Breast epithelium (tissue), 4 donors: ENCODE measurements at regions not wholly inside any gene's neighbourhood (a gene's known extent, or its start where the extent isn't known, plus 50 kb on each side); places are given as distances from the start of the nearest gene placed in this dataset.

Source experiments
- DNase-seq, 2 donors: peaks; one replicate each; pipeline ENCODE4 v3.0.0-alpha.2; 2019; ENCODE audit warnings: low spot score in 2 of 2
- H3K27ac ChIP-seq, 2 donors: fragments of 200-600 bp; sonication (generic) in 1 of 2; one replicate each; pipeline ENCODE4 v1.5.1; 2016 to 2019; ENCODE audit warnings: mild to moderate bottlenecking in 1 of 2
- H3K27me3 ChIP-seq, 2 donors: fragments of 200-600 bp; sonication (generic) in 1 of 2; one replicate each; pipeline versions ENCODE4 v1.5.1 to v1.6.0; 2017 to 2019; ENCODE audit warnings: control low read depth in 1 of 2, mild to moderate bottlenecking in 1 of 2
- H3K36me3 ChIP-seq: fragments of 200-600 bp; one replicate; pipeline ENCODE4 v1.5.1; 2019
- H3K4me1 ChIP-seq, 2 donors: fragments of 200-600 bp; sonication (generic); one replicate each; pipeline ENCODE4 v1.5.1; 2016 to 2019; ENCODE audit warnings: control low read depth in 1 of 2
- H3K4me3 ChIP-seq, 3 donors: fragments of 200-600 bp; sonication (generic); 1 replicate in 2 of 3; 2 replicates in 1 of 3; pipeline ENCODE4 v1.5.1; 2016 to 2019; ENCODE audit warnings: mild to moderate bottlenecking in 3 of 3, moderate library complexity in 2 of 3
- H3K9me3 ChIP-seq, 2 donors: fragments of 200-600 bp; sonication (generic) in 1 of 2; one replicate each; pipeline ENCODE4 v1.5.1; 2016 to 2019; ENCODE audit warnings: control low read depth in 1 of 2
- CTCF ChIP-seq, 3 donors: fragments of 450-650 bp; IDR thresholded peaks; one replicate each; pipeline ENCODE4 v1.5.1; 2016 to 2017; ENCODE audit warnings: antibody characterized with exemption in 3 of 3, mild to moderate bottlenecking in 3 of 3, moderate library complexity in 3 of 3
- POLR2A ChIP-seq: fragments of 450-650 bp; IDR thresholded peaks from one replicate; pipeline ENCODE4 v1.6.1; 2016; ENCODE audit warnings: antibody characterized with exemption, mild to moderate bottlenecking, moderate library complexity
- POLR2AphosphoS5 ChIP-seq, 3 donors: sonication (generic); formaldehyde crosslinking; IDR thresholded peaks; one replicate each; pipeline ENCODE4 v1.6.1; 2017; ENCODE audit warnings: antibody characterized with exemption in 3 of 3
- intact Hi-C: fragments of 100-400 bp; cut with DNase I; formaldehyde crosslinking; loops from one replicate; pipeline ENCODE4 v1.15.1; 2023; ENCODE audit warnings: low total_unique reads

GRCh38 chr15:46146915-46147314, 512.1 kb downstream of the SQOR start:
- intact Hi-C loops = no loop called here
- no peaks in the 10 kb centered on the region for H3K36me3 ChIP-seq
- H3K4me3 ChIP-seq = no peak overlapping the region
- H3K9me3 ChIP-seq = peaks cover 8 to 27% of the 10 kb centered on the region in 2 donors
- no peaks in the 10 kb centered on the region for H3K27me3 ChIP-seq
- TF ChIP-seq CTCF (IDR thresholded peaks at IDR 0.05) (no peak), POLR2A (no peak), POLR2AphosphoS5 (IDR thresholded peaks at IDR 0.05) (no peak)
- no peak for DNase-seq
- no peak overlapping the region for H3K27ac ChIP-seq
- H3K4me1 ChIP-seq = no peaks in the 10 kb centered on the region

GRCh38 chr15:46151786-46152185, 517.0 kb downstream of the SQOR start:
- H3K36me3 ChIP-seq = no peaks in the 10 kb centered on the region
- no peak for TF ChIP-seq POLR2A
- TF ChIP-seq CTCF (IDR thresholded peaks at IDR 0.05) = no peak
- TF ChIP-seq POLR2AphosphoS5 (IDR thresholded peaks at IDR 0.05) = no peak
- no peak overlapping the region for H3K4me3 ChIP-seq
- H3K27ac ChIP-seq = no peak overlapping the region
- intact Hi-C loops = no loop called here
- peaks cover 6 to 8% of the 10 kb centered on the region in 2 donors for H3K9me3 ChIP-seq
- H3K4me1 ChIP-seq = no peaks in the 10 kb centered on the region
- H3K27me3 ChIP-seq = no peaks in the 10 kb centered on the region
- no peak for DNase-seq

DNA sequence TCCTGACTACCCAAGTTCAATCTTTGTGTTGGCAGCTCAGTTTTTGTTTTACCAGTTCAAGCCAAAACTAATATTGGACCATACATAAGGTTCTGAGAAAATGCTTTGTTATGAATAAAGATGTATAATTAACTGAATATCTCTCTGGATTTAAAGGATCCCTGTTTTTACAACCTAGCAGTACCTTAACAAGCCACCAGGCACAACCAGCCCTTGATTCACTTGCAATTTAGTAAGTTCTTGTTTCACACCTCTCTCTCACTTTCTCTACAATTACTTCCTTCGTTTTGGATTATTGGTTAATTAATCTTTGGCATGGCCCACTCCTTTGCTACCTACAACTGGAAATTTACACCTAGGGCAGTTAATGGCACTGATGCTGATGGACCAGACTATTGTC, 531.9 kb downstream of the SQOR start:
- Histone ChIP-seq H3K27me3 (no peaks in the 10 kb centered on the region), H3K36me3 (no peaks in the 10 kb centered on the region), H3K4me3 (no peak overlapping the region), H3K27ac (no peak overlapping the region), H3K4me1 (no peaks in the 10 kb centered on the region), H3K9me3 (peaks cover 3 to 24% of the 10 kb centered on the region in 2 donors)
- DNase-seq = no peak
- intact Hi-C loops = no loop called here
- no peak for TF ChIP-seq POLR2A
- TF ChIP-seq CTCF (IDR thresholded peaks at IDR 0.05) = no peak
- no peak for TF ChIP-seq POLR2AphosphoS5 (IDR thresholded peaks at IDR 0.05)

DNA sequence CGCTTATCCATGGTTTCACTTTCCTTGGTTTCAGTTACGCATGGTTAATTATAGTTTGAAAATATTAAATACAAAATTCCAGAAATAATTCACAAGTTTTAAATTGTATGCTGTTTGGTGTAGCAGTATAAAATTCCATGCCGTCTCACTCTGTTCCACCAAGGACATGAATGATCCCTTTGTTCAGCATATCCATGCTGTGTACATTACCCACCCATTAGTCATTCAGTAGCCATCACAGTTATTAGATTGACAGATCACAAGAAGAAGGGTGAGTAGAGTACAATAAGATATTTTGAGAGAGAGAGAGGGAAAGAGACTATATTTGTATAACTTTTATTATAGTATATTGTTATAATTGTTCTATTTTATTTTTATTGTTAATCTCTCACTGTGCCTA, 535.5 kb downstream of the SQOR start:
- Histone ChIP-seq H3K36me3 (no peaks in the 10 kb centered on the region), H3K9me3 (peaks cover 3 to 19% of the 10 kb centered on the region in 2 donors), H3K27me3 (no peaks in the 10 kb centered on the region), H3K4me1 (no peaks in the 10 kb centered on the region), H3K27ac (no peak overlapping the region), H3K4me3 (no peak overlapping the region)
- intact Hi-C loops = no loop called here
- TF ChIP-seq CTCF (IDR thresholded peaks at IDR 0.05) (no peak), POLR2AphosphoS5 (IDR thresholded peaks at IDR 0.05) (no peak), POLR2A (no peak)
- DNase-seq = no peak

DNA sequence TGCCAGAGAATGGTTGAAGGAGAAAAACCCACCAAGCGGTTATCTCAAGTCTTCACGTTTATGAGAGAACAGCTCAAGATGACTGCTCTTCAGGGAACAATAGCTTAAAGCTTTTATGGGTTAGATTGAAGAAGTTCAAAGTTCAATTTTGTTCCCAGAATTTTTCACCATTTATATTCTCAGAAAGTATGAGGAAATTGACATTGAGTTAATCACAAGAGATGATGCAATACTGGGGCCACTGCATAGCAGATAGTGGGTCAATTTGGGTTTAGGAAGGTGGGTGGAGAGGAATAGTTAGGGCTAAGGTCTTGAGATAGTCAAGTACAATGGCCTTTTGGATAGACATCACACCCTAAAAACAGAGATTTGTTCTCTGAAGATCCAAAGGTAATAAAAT, 539.3 kb downstream of the SQOR start:
- no peaks in the 10 kb centered on the region for H3K36me3 ChIP-seq
- H3K27me3 ChIP-seq = no peaks in the 10 kb centered on the region
- no peak overlapping the region for H3K27ac ChIP-seq
- DNase-seq = no peak
- no peak overlapping the region for H3K4me3 ChIP-seq
- H3K4me1 ChIP-seq = no peaks in the 10 kb centered on the region
- TF ChIP-seq POLR2AphosphoS5 (IDR thresholded peaks at IDR 0.05) (no peak), POLR2A (no peak)
- H3K9me3 ChIP-seq = peaks cover 3 to 23% of the 10 kb centered on the region in 2 donors
- intact Hi-C loops = no loop called here

DNA sequence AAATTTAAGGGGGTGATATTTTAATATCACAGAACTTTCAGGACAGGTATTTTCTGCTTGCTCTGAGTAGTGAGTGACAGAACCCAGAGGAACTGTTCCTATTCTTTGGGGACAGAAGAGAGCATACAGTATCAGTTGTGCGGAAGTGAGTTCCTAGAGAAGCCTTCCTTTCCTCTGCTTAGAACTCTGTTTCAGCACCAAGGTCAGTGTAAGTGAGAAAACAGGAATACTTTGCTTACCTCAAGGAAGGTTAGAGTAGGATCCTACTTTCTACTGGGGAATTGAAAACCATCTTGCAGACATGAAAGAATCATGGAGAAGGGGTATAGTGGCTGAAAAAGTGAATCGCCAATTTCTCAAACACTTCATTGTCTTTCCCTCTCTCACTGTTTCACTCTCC, 542.4 kb downstream of the SQOR start:
- TF ChIP-seq POLR2AphosphoS5 (IDR thresholded peaks at IDR 0.05) = no peak
- TF ChIP-seq POLR2A = no peak
- TF ChIP-seq CTCF (IDR thresholded peaks at IDR 0.05) = no peak
- intact Hi-C loops = no loop called here
- H3K27me3 ChIP-seq = no peaks in the 10 kb centered on the region

More for the DNA sequence above, 542.4 kb downstream of the SQOR start:
- Histone ChIP-seq H3K4me3 (no peak overlapping the region), H3K27ac (no peak overlapping the region), H3K9me3 (peaks cover 0 to 11% of the 10 kb centered on the region in 2 donors), H3K36me3 (no peaks in the 10 kb centered on the region), H3K4me1 (no peaks in the 10 kb centered on the region)
- DNase-seq = no peak
